GM19438 (cell line): ENCODE measurements at regions not wholly inside any gene's neighbourhood (a gene's known extent, or its start where the extent isn't known, plus 50 kb on each side); places are given as distances from the start of the nearest gene placed in this dataset.
"Not testable (repeated sequence)": the region's sequence is repeated elsewhere in the genome, so short reads cannot be mapped to it uniquely, and the experiment has no call there.

Source experiments
- ATAC-seq: cut with Tn5 transposase; IDR thresholded peaks from one replicate; pipeline ENCODE4 v1.9.1; 2021; ENCODE audit warnings: low read depth; ENCODE audit not compliant: unreplicated experiment

DNA sequence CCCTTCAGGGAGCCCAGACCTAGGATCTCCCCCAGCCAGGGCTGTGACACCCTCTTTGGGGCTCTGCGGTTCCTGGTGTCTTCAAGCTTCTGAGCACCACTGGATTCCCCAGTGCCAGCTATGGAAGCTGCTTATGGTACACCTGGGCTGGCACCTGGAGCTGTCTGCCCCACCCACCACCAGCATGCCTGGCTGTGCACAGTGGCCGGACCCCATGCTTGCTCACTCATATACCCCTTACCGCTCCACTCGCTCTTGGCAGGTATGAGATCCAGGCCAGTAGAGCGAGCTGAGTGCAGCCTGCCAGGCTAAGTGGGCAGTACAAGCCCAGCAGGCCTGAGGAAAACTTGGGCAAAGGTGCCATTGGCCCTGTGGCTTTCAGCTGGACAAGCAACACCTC is 114.0 kb downstream of the DACT1 start:
- ATAC-seq = no peak

DNA sequence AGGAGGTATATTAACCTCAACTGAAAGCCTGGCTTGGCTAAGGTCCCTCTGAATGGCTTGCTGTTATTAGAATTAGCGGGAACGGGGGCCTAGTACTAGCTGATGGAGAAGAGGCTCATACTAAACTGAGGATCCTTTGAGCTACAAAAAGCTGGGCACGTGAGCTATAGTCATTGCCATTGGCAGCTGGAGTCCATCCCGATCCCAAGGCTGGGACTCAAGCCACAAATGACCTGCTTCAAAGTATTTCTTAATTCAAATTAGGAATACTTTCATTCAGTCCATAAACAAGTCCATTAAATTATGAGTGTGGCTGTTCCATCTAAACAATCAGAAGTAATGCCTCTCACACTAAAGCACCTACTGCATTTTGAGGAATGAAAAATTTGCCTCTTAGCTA is 114.5 kb downstream of the DACT1 start:
- no peak for ATAC-seq

DNA sequence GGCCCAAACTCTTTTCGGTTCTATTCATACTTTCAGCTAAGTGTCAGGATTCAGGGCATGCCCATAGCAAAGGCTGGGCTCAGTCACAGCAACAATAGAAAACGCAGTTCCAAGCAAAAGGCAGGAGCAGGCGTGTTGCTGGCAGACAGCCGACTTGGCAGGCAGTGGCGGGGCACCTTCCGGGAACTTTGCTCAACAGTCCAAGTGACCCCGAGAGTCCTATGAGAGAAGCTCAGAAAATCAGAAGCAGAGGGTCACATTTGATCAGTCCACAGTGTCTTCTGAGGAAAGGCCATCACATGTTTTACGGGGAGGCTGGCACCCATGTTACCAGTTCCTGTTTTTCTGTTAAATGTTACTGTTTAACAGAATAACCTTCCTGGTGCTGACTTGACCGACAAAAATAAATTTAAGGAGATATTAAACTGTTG is 115.0 kb downstream of the DACT1 start:
- no peak for ATAC-seq

DNA sequence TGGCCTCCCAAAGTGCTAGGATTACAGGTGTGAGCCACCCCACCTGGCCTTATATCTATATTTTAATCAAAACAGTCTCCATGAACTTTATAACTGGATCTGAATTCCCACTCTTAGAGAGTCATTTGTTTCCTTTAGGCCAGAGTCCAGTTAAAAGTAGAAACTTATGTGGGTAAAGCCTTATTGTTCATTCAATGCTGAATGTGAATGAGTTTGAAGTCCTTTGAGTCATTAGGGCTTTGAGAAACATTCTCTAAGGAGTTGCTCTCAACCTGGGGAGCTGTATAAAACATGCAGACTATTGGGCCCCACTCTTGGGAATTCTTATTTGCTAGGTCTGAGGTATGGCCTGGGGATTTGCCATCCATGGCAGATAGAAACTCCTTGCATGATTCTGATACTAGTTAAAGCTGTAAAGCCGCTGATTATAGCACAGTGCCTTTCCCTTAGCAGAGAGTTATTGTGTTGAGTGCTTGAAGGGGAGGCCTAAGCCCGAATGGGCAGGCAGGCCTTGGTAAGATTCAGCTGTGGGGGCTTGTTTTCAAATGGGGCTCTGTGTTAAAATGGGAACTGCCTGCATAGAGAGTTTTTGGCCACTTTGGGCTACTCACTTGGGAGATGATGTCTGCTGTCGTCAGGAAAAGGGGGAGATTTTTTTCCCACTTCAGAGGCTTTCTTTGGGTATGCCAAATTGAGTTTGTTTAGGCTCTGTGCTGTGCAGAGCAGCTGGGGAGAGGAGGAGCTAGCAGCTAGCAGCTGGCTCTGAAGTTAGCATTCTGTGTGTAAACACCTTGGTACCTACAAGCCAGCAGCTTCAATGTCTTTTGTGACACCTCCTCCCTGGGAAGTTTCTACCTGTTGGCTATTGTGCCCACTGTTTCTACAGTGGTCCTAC is 117.5 kb downstream of the DACT1 start:
- no peak for ATAC-seq

DNA sequence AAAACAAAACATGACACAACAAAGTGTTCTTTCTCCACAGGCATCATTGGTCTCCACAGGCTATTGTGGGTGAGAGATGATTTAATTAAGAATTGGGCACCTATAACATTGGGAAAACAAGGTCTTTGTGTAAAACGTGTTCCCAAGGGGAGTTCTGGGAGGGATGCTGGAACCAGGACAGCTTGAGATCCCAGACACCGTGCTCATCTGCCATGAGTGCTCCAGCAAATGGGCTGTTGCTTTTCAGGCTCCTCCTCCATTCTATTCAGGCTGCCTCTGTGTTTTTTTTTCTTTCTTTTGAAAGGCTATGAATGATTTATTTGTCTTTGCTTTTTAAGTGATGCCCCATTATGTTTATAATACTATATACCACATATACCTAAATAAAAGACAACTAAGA is 122.4 kb downstream of the DACT1 start:
- ATAC-seq = no peak

- no peak for ATAC-seq
These were observed 124.9 kb downstream of the DACT1 start for GRCh38 chr14:58762629-58763028.

DNA sequence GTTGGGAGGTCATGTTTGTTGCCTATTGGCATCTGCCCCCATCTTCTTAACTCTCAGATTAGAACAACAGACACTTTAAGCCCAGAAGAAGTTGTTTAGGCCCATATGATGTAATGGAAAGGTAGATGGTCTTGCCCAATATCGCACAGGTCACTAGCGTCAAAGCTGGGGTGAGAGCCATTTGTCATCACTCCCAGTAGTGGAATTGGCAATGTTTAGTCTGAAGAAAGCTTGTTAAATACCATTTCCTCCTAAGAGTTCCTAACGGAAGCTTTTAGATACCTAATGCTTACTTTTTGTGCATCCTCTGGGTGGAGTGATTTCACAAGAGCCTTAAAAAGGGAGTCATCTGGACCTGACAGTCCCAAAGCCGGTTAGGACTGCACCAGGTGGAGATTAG is 125.4 kb downstream of the DACT1 start:
- ATAC-seq = no peak

DNA sequence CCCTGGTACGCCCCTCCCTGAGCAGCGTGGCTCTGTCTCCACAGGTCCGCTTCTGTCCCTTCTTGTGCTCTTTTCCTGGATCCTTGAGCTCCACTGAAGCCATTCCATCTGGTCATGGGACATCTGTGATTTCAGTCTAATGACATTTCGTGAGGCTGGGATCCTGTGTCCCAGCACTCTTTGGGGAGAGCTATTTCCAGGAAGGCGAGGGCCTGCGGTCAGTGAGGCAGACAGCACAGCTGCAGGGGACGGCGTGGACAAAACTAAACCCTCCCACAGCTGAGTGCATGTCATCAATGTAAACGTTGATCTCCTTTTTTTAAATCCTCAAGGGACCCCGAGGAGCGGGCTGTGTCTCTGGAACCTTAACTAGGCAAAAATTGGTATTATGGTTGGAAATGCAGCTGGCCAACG is 127.7 kb downstream of the DACT1 start:
- ATAC-seq = no peak

DNA sequence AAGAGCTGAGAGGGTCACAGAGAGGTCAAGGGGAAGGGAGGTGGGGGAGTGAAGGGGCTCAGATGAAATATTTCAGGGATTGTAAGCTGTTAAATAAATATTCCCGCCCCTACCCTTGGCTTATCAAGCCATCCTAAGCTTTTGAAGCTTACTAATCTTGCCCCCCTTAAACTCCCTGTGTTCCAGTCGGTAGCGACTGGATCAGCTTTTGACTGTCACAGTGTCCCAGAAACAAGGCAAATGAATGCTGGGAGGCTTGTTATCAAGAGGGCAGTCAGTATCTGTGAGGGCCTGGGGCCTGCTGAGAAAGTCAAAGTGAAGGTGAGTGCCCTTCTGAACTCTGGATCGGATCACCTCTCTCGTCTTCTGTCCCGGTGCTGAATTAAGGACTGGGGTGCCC is 128.1 kb downstream of the DACT1 start:
- ATAC-seq = no peak

DNA sequence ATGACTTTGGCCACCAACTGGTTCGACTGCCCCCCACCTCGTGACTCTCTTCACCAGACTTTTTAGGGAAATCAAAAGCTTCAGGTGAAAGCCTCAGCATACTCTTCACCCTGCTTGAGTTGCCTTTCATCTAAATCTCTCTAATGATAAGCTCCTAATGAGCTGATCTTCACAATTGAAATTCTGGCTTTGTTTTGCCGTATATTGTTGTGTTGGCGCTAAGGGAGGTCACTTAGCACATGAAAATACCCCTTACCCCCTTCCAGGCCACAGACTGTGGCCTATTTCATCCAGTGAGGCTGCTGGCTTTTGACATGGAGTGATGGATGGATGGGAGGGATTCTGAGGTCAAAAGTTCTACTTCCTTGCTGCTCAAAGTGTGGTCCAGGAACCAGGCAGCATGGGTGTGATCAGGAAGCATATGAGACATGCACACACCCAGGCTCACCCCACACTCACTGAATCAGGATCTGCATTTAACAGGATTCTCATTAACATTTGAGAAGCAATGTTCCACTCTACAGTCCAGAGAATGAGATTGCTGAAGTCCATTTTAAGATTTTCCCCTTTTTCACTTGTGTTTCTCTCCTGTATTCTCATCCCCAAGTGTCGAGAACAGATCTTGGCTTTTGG is 131.4 kb downstream of the DACT1 start:
- no peak for ATAC-seq

DNA sequence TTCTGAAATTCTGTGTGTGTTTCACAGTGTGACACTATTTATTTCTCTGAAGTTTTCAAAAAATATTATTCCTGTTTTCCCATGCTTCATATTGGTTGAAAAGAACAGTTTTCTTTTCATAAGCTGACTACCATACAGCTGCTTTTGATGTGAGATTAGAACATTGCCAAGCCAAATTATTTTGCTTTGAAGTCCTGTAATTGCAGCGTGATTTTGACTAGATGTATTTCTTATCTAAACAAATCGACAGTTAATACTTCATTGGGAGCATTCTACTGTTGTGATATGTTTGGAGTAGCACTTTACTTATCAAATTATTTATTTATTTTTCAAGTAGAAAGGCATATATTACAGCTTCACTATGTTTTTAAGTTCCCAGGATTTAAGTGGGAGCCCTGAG is 132.0 kb downstream of the DACT1 start:
- no peak for ATAC-seq

DNA sequence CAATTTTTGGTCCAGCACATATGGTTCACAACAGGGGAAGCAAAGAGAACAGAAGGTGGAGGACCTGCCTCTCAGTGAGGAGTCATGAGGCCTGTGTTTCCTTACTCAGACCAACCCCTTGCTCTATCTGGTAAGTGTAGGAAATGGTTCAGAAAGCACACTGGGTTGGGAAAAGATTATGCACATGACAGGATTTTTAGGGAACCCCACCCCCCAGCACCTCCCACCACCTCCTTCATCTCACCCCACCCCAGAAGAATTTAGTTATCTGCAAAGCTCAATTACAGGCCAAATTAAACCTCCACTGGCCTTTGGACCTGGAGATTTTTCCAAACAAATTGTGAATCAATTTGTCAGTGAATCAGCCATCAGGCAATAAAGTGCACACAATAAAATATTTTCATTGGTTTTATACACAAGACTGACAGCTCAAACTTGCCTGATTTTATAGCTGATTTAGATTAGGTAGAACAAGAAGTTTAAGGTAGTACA is 132.8 kb downstream of the DACT1 start:
- no peak for ATAC-seq

- ATAC-seq = no peak
These were observed 133.3 kb downstream of the DACT1 start for GRCh38 chr14:58771016-58771415.

DNA sequence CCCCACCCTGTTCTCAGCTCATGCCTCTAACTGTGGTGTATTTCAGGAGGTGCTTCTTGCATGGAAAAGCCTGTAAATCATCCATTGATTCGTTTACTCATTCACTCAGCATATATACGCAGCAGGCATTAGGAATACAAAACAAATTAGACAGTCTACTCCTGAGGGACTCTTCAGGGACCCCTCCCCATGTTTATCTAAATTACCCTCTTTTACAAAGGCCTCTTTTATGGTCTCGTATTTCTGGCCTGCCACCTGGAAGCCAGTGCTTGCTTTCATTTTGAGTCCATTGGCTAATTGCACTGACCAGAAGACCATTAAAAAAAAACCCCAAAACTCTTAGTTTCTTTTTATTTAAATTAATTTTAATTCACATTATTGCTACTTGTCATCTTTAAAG is 134.4 kb downstream of the DACT1 start:
- ATAC-seq = no peak

DNA sequence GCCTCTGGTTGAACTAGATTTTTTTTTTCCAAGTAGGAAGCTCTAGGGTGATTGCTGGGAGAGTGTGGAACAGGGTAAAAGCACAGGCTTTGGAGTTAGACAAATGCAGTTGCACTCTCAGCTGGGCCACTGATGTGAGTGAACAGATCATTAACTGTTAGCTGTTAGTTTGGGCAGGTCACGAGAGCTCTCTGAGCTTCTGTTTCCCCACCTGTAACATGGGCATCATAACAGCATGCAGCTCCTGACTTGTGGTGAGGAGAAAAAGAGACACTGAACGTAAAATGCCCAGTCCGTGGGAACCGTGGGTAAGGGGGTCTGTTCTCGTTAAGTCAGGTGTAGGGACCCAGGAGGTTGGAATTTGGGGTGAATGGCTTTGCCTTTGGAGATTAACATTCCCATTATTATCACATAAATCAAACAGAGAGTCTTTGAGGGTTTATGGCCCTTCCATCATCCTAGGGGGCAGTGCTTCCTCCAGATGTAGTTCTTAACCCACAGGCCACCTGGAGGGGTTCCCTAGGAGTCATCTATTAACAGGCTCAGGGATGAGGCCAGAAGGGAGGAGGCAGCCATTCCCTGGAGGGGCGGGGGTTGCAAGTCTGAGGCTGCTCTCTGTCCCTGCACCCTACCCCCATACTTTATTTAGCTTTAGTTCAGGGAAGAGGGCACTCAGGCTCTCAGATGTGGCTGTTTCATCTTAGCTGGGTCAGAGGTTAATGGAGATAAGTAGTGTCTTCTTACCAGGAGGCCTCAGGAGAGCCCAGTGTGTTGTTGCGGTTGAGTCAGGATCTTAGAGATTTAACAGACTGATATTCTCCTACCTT is 135.2 kb downstream of the DACT1 start:
- ATAC-seq = no peak

GRCh38 chr14:58774531-58774930 is 136.8 kb downstream of the DACT1 start:
- ATAC-seq = no peak

DNA sequence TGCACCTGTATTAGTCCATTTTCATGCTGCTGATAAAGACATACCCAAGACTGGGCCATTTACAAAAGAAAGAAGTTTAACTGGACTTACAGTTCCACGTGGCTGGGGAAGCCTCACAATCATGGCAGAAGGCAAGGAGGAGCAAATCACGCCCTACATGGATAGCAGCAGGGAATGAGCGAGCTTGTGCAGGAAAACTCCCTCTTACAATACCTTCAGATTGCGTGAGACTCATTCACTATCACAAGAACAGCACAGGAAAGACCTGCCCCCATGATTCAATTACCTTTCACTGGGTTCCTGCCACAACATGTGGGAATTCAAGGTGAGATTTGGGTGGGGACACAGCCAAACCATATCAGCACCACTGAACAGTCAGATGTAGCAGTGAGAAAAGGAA is 137.4 kb downstream of the DACT1 start:
- not testable (repeated sequence) for ATAC-seq

DNA sequence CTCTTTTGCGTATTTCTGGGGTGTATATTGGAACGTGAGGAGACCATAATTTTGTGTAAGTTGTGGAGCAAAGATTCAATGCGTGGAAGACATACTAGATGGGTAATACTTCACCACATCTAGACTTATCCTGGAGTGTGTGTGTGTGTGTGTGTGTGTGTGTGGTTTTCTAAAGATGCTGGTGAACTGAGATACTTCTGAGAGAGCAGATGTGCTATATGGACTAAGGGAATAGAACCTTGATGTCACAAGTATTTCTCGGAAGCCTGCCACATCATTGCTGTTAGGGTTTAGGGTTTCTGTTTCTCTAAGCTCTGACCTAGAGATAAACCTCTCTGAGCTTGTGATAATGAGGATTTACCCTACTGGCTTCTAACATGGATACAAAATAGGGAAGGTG is 138.8 kb downstream of the DACT1 start:
- no peak for ATAC-seq

- no peak for ATAC-seq
These were observed 139.8 kb downstream of the DACT1 start for GRCh38 chr14:58777541-58777979.

DNA sequence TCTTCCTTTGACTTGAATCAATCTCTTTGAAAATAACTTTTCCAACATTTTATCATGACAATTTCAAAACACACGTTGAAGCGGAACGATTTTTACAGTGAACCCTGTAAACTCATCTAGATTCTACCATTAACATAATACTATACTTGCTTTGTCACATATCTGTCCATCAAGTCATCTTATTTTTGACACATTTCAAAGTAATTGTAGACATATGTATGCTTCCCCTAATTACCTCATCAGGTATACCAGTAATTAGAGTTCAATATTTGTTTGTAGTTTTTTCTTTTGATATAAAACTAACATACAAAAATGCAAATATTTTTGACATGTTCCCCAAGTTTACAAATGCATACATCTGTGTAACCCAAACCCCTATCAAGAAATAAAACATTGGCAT is 140.4 kb downstream of the DACT1 start:
- no peak for ATAC-seq

GRCh38 chr14:58779376-58779775 is 141.6 kb downstream of the DACT1 start:
- ATAC-seq = no peak
